ENCODE measurements at regions not wholly inside any gene's neighbourhood (a gene's known extent, or its start where the extent isn't known, plus 50 kb on each side); places are given as distances from the start of the nearest gene placed in this dataset.
A peak's percentile ranks its signal among the peaks of the same experiment; 100 is the strongest.

DNA sequence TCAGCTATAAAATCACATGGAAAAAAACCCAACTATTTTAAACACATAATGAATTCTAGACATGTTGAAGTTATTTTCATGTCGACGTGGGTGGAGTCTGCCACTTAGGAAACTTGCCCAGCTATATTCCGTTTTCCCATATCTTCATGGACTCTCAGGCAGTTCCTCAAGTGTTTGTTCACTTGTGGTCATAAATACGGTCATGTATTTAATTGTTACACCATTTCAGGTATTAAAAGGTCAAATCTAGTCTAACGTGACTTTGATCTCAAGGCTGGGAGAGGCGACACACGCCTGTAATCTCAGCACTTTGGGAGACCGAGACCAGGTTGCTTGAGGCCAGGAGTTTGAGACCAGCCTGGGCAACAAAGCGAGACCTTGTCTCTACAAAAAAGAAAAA lies 346.9 kb downstream of the PBX1 start (continued):
- TF ChIP-seq NANOG (IDR thresholded peaks at IDR 0.05; ENCODE audit: borderline replicate concordance) (no peak), EZH2 (IDR thresholded peaks at IDR 0.05; ENCODE audit: low read depth, unreplicated experiment) (no peak), CREB1 (CRISPR knock-in tag; IDR thresholded peaks at IDR 0.05; ENCODE audit: low read depth) (no peak)
- TF ChIP-seq, protein P1, sequence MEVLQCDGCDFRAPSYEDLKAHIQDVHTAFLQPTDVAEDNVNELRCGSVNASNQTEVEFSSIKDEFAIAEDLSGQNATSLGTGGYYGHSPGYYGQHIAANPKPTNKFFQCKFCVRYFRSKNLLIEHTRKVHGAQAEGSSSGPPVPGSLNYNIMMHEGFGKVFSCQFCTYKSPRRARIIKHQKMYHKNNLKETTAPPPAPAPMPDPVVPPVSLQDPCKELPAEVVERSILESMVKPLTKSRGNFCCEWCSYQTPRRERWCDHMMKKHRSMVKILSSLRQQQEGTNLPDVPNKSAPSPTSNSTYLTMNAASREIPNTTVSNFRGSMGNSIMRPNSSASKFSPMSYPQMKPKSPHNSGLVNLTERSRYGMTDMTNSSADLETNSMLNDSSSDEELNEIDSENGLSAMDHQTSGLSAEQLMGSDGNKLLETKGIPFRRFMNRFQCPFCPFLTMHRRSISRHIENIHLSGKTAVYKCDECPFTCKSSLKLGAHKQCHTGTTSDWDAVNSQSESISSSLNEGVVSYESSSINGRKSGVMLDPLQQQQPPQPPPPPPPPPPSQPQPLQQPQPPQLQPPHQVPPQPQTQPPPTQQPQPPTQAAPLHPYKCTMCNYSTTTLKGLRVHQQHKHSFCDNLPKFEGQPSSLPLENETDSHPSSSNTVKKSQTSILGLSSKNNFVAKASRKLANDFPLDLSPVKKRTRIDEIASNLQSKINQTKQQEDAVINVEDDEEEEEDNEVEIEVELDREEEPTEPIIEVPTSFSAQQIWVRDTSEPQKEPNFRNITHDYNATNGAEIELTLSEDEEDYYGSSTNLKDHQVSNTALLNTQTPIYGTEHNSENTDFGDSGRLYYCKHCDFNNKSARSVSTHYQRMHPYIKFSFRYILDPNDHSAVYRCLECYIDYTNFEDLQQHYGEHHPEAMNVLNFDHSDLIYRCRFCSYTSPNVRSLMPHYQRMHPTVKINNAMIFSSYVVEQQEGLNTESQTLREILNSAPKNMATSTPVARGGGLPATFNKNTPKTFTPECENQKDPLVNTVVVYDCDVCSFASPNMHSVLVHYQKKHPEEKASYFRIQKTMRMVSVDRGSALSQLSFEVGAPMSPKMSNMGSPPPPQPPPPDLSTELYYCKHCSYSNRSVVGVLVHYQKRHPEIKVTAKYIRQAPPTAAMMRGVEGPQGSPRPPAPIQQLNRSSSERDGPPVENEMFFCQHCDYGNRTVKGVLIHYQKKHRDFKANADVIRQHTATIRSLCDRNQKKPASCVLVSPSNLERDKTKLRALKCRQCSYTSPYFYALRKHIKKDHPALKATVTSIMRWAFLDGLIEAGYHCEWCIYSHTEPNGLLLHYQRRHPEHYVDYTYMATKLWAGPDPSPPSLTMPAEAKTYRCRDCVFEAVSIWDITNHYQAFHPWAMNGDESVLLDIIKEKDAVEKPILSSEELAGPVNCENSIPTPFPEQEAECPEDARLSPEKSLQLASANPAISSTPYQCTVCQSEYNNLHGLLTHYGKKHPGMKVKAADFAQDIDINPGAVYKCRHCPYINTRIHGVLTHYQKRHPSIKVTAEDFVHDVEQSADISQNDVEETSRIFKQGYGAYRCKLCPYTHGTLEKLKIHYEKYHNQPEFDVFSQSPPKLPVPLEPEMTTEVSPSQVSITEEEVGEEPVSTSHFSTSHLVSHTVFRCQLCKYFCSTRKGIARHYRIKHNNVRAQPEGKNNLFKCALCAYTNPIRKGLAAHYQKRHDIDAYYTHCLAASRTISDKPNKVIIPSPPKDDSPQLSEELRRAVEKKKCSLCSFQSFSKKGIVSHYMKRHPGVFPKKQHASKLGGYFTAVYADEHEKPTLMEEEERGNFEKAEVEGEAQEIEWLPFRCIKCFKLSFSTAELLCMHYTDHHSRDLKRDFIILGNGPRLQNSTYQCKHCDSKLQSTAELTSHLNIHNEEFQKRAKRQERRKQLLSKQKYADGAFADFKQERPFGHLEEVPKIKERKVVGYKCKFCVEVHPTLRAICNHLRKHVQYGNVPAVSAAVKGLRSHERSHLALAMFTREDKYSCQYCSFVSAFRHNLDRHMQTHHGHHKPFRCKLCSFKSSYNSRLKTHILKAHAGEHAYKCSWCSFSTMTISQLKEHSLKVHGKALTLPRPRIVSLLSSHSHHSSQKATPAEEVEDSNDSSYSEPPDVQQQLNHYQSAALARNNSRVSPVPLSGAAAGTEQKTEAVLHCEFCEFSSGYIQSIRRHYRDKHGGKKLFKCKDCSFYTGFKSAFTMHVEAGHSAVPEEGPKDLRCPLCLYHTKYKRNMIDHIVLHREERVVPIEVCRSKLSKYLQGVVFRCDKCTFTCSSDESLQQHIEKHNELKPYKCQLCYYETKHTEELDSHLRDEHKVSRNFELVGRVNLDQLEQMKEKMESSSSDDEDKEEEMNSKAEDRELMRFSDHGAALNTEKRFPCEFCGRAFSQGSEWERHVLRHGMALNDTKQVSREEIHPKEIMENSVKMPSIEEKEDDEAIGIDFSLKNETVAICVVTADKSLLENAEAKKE (CRISPR knock-in tag; IDR thresholded peaks at IDR 0.05) = no peak

DNA sequence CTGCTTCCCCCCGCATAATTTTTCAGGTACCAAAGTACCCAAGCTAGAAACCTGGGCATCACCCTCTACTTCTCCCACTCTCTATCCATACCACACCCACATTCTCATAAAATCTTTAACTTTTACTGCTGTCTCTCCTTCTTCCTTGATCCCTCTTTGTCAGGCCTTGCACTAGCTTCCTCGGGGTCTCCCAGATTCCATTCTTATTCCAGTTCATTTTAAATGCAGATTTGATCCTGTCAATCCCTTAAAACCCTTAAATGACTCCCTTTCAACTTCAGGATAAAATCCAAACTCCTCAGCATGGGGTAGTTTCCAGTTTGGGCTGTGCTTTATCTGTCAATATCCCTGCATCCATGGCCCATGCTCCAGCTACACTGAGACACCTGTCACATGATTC lies 343.5 kb downstream of the PBX1 start:
- peak; percentile 36 for ATAC-seq

More for the DNA sequence above, 343.5 kb downstream of the PBX1 start:
- peak; percentile 29 for DNase-seq (ENCODE audit: low spot score)
- Histone ChIP-seq H3K79me2 (replicated peaks; ENCODE audit: insufficient read depth) (no peaks in the 10 kb centered on the region), H3K4me1 (ENCODE audit: insufficient read depth) (peaks cover 9% of the 10 kb centered on the region; the same call in 1 of the 2 replicates), H3K36me3 (ENCODE audit: insufficient read depth) (no peaks in the 10 kb centered on the region), H3K27me3 (ENCODE audit: insufficient read depth) (no peaks in the 10 kb centered on the region), H3K9me2 (ENCODE audit: insufficient read depth) (peaks cover 14% of the 10 kb centered on the region), H2AFZ (no peak overlapping the region), H3F3A (replicated peaks; ENCODE audit: low read depth) (no peaks in the 10 kb centered on the region), H4K20me1 (replicated peaks; ENCODE audit: insufficient read depth) (no peaks in the 10 kb centered on the region), H3K27ac (ENCODE audit: low read depth) (no peak overlapping the region), H3K4me2 (peak overlapping the region; percentile 9), H3K4me3 (no peak overlapping the region)
- TF ChIP-seq EZH2phosphoT487 (IDR thresholded peaks at IDR 0.05; ENCODE audit: unreplicated experiment) (no peak), ZNF331 (CRISPR knock-in tag; IDR thresholded peaks at IDR 0.05; ENCODE audit: low read depth) (no peak), EZH2 (IDR thresholded peaks at IDR 0.05; ENCODE audit: low read depth, unreplicated experiment) (no peak), POLR2AphosphoS5 (IDR thresholded peaks at IDR 0.05; ENCODE audit: low read depth) (no peak), JUNB (IDR thresholded peaks at IDR 0.05; ENCODE audit: unreplicated experiment) (no peak), NANOG (IDR thresholded peaks at IDR 0.05; ENCODE audit: borderline replicate concordance) (no peak)
- TF ChIP-seq, protein P2, sequence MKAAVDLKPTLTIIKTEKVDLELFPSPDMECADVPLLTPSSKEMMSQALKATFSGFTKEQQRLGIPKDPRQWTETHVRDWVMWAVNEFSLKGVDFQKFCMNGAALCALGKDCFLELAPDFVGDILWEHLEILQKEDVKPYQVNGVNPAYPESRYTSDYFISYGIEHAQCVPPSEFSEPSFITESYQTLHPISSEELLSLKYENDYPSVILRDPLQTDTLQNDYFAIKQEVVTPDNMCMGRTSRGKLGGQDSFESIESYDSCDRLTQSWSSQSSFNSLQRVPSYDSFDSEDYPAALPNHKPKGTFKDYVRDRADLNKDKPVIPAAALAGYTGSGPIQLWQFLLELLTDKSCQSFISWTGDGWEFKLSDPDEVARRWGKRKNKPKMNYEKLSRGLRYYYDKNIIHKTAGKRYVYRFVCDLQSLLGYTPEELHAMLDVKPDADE (IDR thresholded peaks at IDR 0.05) = no peak
- TF ChIP-seq, protein P3, sequence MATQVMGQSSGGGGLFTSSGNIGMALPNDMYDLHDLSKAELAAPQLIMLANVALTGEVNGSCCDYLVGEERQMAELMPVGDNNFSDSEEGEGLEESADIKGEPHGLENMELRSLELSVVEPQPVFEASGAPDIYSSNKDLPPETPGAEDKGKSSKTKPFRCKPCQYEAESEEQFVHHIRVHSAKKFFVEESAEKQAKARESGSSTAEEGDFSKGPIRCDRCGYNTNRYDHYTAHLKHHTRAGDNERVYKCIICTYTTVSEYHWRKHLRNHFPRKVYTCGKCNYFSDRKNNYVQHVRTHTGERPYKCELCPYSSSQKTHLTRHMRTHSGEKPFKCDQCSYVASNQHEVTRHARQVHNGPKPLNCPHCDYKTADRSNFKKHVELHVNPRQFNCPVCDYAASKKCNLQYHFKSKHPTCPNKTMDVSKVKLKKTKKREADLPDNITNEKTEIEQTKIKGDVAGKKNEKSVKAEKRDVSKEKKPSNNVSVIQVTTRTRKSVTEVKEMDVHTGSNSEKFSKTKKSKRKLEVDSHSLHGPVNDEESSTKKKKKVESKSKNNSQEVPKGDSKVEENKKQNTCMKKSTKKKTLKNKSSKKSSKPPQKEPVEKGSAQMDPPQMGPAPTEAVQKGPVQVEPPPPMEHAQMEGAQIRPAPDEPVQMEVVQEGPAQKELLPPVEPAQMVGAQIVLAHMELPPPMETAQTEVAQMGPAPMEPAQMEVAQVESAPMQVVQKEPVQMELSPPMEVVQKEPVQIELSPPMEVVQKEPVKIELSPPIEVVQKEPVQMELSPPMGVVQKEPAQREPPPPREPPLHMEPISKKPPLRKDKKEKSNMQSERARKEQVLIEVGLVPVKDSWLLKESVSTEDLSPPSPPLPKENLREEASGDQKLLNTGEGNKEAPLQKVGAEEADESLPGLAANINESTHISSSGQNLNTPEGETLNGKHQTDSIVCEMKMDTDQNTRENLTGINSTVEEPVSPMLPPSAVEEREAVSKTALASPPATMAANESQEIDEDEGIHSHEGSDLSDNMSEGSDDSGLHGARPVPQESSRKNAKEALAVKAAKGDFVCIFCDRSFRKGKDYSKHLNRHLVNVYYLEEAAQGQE (IDR thresholded peaks at IDR 0.05; ENCODE audit: unreplicated experiment) = no peak
- Mint-ChIP-seq H3K27me3 (ENCODE audit: insufficient read depth, low read depth, poor library complexity) (peaks cover 2% of the 10 kb centered on the region), H3K4me1 (peaks cover 10% of the 10 kb centered on the region), H3K9me3 (peaks cover 5% of the 10 kb centered on the region; the same call in 1 of the 3 replicates), H3K4me3 (no peak overlapping the region), H3K36me3 (ENCODE audit: low read depth) (no peaks in the 10 kb centered on the region), H3K27ac (no peak overlapping the region)

Measured in GM23338 (cell line).